Spinal cord (tissue), 9 donors: ENCODE measurements at regions not wholly inside any gene's neighbourhood (a gene's known extent, or its start where the extent isn't known, plus 50 kb on each side); places are given as distances from the start of the nearest gene placed in this dataset.
A peak's percentile ranks its signal among the peaks of the same experiment; 100 is the strongest.

Experiments used
- DNase-seq, 6 donors: peaks; one replicate each; pipeline versions ENCODE4 v3.0.0 to v3.0.0-alpha.2; 2013 to 2015; ENCODE audit warnings: low spot score in 6 of 6, low read depth in 4 of 6
- H3K27ac ChIP-seq: one replicate; pipeline ENCODE4 v1.5.1; 2013; ENCODE audit warnings: low read depth, low read length, control low read depth
- H3K27me3 ChIP-seq: one replicate; pipeline ENCODE4 v1.6.1; 2013; ENCODE audit warnings: low read length; ENCODE audit not compliant: control insufficient read depth, insufficient read depth
- H3K36me3 ChIP-seq: one replicate; pipeline ENCODE4 v1.6.1; 2013; ENCODE audit warnings: low read length; ENCODE audit not compliant: control insufficient read depth, insufficient read depth
- H3K4me1 ChIP-seq: one replicate; pipeline ENCODE4 v1.6.1; 2013; ENCODE audit warnings: low read length; ENCODE audit not compliant: control insufficient read depth, insufficient read depth
- H3K4me3 ChIP-seq: one replicate; pipeline ENCODE4 v1.5.1; 2013; ENCODE audit warnings: low read depth, low read length, control low read depth
- H3K9me3 ChIP-seq: one replicate; pipeline ENCODE4 v1.6.1; 2013; ENCODE audit warnings: low read length; ENCODE audit not compliant: control insufficient read depth, insufficient read depth
- WGBS: methylation state at CpG from one replicate; pipeline ENCODE4 v1.1.5; 2013; ENCODE audit warnings: missing lambda C conversion rate; ENCODE audit not compliant: insufficient coverage; 5-methylcytosine and 5-hydroxymethylcytosine counted together
- donor health status: healthy.

DNA sequence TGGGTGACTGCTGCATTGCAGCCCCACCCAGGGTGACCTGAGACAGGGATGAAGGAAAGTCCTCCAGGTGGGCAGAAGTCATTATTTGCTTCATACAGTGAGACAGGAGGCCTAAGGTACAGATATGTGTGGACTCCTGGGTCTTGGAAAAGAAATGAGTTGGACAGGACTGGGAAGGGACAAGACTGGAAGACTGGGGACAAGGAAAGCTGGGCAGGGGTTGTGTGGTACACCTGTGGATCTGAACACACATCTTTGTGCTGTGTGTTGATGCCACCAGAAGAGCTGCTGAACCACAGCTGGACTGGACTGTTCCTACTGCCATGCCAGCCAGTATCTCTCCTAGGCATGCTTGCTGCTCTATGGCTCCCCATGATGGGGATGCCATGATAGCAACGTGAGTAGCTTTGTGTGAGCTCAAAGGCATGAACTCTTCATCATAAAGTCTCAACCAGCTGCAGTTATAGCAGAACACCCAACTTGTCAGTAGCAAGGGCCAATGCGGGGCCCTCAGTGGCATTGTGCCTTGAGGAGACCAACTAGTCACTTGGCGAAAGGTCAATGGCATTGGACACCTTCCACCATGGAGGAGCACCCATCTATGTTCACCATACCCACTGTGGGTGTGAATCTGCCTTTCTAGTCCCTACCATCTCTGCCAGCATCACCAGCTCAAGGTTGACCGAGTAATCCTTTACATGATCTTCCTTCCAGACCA lies 76.0 kb upstream of the GRB10 start:
- no peak for DNase-seq
- WGBS: 100% methylated on average over 3 of the region's 4 CpGs
- Histone ChIP-seq H3K4me1 (no peaks in the 10 kb centered on the region), H3K36me3 (no peaks in the 10 kb centered on the region), H3K27ac (no peak overlapping the region), H3K27me3 (no peaks in the 10 kb centered on the region), H3K9me3 (no peaks in the 10 kb centered on the region), H3K4me3 (no peak overlapping the region)

GRCh38 chr7:50857804-50858489 lies 75.3 kb upstream of the GRB10 start:
- no peaks in the 10 kb centered on the region for H3K27me3 ChIP-seq
- 84% methylated on average over 6 of the region's 6 CpGs for WGBS
- no peaks in the 10 kb centered on the region for H3K4me1 ChIP-seq
- no peaks in the 10 kb centered on the region for H3K36me3 ChIP-seq
- no peaks in the 10 kb centered on the region for H3K9me3 ChIP-seq
- DNase-seq: peak in 1 of 6 donors; percentile 3
- H3K27ac ChIP-seq: no peak overlapping the region
- H3K4me3 ChIP-seq: no peak overlapping the region

DNA sequence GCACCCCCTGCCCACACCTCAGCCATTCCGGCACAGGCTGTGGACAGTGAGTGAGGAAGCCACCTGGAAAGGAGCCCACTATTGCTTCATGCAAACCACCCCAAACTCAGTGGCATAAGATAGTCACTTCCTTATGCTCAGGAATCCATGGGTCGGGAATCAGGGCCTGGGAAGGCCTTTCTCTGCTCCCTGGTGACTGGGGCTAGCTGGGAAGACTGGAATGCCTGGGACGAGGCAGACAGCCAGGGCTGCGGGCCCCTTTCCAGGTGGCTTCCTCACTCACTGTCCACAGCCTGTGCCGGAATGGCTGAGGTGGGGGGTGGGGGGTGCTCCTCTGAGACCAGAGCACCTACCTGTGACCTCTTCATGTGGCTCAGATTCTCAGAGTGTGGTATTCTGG lies 74.1 kb upstream of the GRB10 start:
- 76% methylated on average over 5 of the region's 5 CpGs for WGBS
- H3K27me3 ChIP-seq: no peaks in the 10 kb centered on the region
- no peak for DNase-seq
- no peak overlapping the region for H3K27ac ChIP-seq
- no peaks in the 10 kb centered on the region for H3K9me3 ChIP-seq
- no peaks in the 10 kb centered on the region for H3K36me3 ChIP-seq
- H3K4me1 ChIP-seq: no peaks in the 10 kb centered on the region
- H3K4me3 ChIP-seq: no peak overlapping the region

DNA sequence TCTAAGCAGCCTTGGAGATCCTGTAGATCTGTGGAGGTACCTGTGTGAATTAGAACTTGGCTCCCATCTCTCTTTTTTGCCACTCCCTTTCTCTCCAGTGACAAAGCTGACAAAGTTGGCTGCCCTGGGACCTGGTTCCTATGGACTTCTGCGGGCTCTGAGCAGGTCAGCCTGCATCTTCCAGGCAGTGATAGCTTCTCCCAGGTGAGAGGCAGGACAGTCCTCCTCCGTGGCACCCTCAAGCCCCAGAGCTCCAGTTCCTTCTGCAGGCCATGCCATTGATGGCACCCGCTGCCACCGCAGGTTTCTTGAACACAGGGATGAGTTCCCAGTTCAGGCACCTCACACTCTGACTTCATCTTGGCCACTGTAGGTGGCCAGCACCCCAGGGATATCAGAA lies 73.5 kb upstream of the GRB10 start:
- 95% methylated on average over 4 of the region's 4 CpGs for WGBS
- Histone ChIP-seq H3K4me1 (no peaks in the 10 kb centered on the region), H3K9me3 (no peaks in the 10 kb centered on the region), H3K36me3 (no peaks in the 10 kb centered on the region), H3K27me3 (no peaks in the 10 kb centered on the region), H3K4me3 (no peak overlapping the region), H3K27ac (no peak overlapping the region)
- no peak for DNase-seq

DNA sequence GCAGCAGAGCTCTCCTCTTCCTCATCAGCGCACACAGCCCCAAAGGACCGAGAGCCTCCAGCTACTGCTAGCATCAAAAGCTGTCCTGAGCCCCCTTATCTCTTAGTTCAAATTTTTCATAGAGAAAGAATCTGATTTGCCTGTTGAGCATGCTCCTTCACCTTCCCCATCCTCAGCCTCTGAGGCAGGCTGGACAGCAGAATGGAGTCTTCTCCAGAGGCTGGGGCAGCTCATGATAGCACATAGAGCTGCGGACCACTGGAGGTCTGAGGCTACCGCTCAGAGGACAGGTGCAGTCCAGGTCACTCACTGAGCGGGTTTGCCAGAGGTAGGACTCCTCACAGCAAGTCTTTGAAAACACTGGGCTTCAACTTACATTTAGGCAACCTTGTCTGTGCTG lies 72.8 kb upstream of the GRB10 start:
- Histone ChIP-seq H3K9me3 (no peaks in the 10 kb centered on the region), H3K4me3 (no peak overlapping the region), H3K27me3 (no peaks in the 10 kb centered on the region), H3K36me3 (no peaks in the 10 kb centered on the region), H3K4me1 (no peaks in the 10 kb centered on the region), H3K27ac (no peak overlapping the region)
- 100% methylated on average over 5 of the region's 5 CpGs for WGBS
- DNase-seq: no peak

GRCh38 chr7:50854831-50855230 lies 72.1 kb upstream of the GRB10 start:
- H3K4me1 ChIP-seq: no peaks in the 10 kb centered on the region
- H3K27ac ChIP-seq: no peak overlapping the region
- WGBS: 93% methylated on average over 3 of the region's 3 CpGs
- no peak for DNase-seq
- H3K27me3 ChIP-seq: no peaks in the 10 kb centered on the region
- H3K36me3 ChIP-seq: no peaks in the 10 kb centered on the region
- H3K4me3 ChIP-seq: no peak overlapping the region
- H3K9me3 ChIP-seq: no peaks in the 10 kb centered on the region

GRCh38 chr7:50854247-50854646 lies 71.6 kb upstream of the GRB10 start:
- 94% methylated on average over 6 of the region's 6 CpGs for WGBS
- no peaks in the 10 kb centered on the region for H3K4me1 ChIP-seq
- H3K4me3 ChIP-seq: no peak overlapping the region
- no peak for DNase-seq
- H3K36me3 ChIP-seq: no peaks in the 10 kb centered on the region
- H3K27me3 ChIP-seq: no peaks in the 10 kb centered on the region
- no peak overlapping the region for H3K27ac ChIP-seq
- H3K9me3 ChIP-seq: no peaks in the 10 kb centered on the region

- no peak for DNase-seq
- Histone ChIP-seq H3K9me3 (no peaks in the 10 kb centered on the region), H3K27ac (no peak overlapping the region), H3K27me3 (no peaks in the 10 kb centered on the region), H3K4me1 (no peaks in the 10 kb centered on the region), H3K4me3 (no peak overlapping the region), H3K36me3 (no peaks in the 10 kb centered on the region)
- 98% methylated on average over 4 of the region's 4 CpGs for whole genome bisulfite sequencing
Observed at GRCh38 chr7:50853311-50853710, 70.6 kb upstream of the GRB10 start.

GRCh38 chr7:50852901-50853300 lies 70.2 kb upstream of the GRB10 start:
- no peak for DNase-seq
- Histone ChIP-seq H3K27ac (no peak overlapping the region), H3K4me1 (no peaks in the 10 kb centered on the region), H3K4me3 (no peak overlapping the region), H3K9me3 (no peaks in the 10 kb centered on the region), H3K36me3 (no peaks in the 10 kb centered on the region), H3K27me3 (no peaks in the 10 kb centered on the region)

GRCh38 chr7:50851891-50852290 lies 69.2 kb upstream of the GRB10 start:
- Histone ChIP-seq H3K4me3 (no peak overlapping the region), H3K27me3 (no peaks in the 10 kb centered on the region), H3K36me3 (no peaks in the 10 kb centered on the region), H3K27ac (no peak overlapping the region), H3K4me1 (no peaks in the 10 kb centered on the region), H3K9me3 (no peaks in the 10 kb centered on the region)
- DNase-seq: no peak
- 84% methylated on average over 5 of the region's 6 CpGs for WGBS
